KBM-7 (cell line): ENCODE measurements at regions not wholly inside any gene's neighbourhood (a gene's known extent, or its start where the extent isn't known, plus 50 kb on each side); places are given as distances from the start of the nearest gene placed in this dataset.
A peak's percentile ranks its signal among the peaks of the same experiment; 100 is the strongest.
"Not testable (repeated sequence)": the region's sequence is repeated elsewhere in the genome, so short reads cannot be mapped to it uniquely, and the experiment has no call there.

Source experiments
- DNase-seq: peaks from one replicate; pipeline ENCODE4 v3.0.0-alpha.2; 2015
- in situ Hi-C: fragments of 300-500 bp; cut with MboI; formaldehyde crosslinking; loops from 2 replicates; pipeline ENCODE4 v1.14.3; 2020; ENCODE audit warnings: low sequenced_read_pairs, low pct_unique_long_range_greater_than_20kb, mixed read lengths

DNA sequence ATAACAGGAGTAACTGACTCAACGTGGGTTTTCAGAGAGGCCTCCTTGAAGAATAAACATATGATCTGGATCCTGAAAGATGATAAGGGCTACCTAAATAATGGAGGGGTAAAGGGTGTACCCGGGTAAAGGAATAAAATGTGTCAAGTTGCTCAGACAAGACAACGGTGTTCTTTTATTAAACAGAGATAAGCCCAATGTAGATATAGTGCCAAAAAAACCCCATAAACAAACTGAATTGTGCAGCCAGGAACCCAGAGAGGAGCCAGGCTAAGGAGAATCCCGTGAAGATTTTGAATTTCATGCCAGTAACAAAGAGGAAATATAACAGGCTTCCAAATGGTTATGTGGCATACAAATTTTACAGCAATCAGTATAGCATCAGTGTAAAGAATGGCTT is 618.2 kb downstream of the CPS1 start:
- in situ Hi-C loops: no loop called here
- DNase-seq: no peak

DNA sequence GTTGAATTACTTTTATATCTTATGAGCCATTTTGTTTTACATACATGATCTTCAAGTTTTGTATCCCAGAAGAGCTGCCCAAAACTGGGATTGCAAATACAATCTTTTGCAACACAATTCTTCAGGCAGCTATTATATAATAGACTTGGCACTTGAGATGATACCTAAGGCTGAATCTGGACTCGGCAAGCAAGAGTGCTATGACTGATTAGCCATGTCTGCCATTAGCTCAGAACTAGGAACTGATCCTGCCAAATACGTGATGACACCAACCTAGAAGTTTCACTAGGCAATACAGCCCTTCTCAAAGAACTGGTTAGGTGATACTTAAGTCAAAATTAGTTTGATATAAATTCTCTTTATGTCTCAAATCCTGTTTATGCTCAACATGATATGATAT is 619.6 kb downstream of the CPS1 start:
- in situ Hi-C loops: no loop called here
- DNase-seq: no peak

DNA sequence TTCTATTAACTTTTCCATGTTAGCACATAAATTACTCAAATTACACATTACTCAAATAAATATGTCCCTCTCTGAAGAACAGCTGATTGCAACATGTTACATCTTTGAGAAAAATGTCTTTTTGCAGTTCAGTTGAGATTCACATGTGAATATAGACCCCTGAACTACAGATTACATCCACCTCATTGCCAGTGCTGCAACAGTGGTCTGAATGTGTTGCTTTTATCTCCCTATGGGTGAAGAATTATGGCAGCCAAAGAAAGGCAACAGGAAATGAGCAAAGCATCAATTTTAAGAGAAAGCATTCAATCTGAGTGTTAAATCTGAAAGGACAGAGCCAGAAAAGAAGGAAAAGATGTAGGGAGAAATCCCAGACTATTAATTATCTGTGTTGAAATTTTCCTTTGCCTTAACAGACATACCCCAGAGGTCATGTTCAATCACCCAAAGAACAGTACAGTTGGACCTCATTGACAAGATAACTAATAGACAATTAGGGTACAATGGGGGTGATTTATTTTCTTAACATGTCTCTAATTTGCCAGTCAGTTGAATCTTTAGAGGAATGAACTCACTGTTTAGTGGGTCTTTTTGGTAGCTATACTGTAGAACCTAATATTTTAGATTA is 620.2 kb downstream of the CPS1 start:
- in situ Hi-C loops: no loop called here
- DNase-seq: no peak

GRCh38 chr2:211181626-211182025 is 625.2 kb downstream of the CPS1 start:
- DNase-seq: no peak
- in situ Hi-C loops: no loop called here

DNA sequence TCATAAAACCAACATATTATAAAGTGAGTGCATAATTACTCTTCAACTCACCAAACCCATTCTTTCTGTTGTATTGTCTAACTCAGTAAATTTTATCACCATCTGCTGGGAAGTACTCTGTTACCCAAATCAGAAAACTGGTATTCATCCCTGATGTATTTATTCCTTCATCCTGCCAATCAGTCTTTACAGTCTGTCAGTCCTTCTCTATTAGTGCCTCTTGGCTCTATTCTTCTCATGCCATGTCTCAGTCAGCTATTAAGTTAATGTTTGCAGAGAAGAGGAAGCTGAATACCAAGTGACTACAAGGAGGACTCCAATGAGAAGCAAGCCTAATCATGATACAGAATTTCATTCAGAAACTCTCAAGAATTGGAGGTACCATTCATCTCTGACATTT is 631.2 kb downstream of the CPS1 start:
- in situ Hi-C loops: no loop called here
- DNase-seq: no peak

DNA sequence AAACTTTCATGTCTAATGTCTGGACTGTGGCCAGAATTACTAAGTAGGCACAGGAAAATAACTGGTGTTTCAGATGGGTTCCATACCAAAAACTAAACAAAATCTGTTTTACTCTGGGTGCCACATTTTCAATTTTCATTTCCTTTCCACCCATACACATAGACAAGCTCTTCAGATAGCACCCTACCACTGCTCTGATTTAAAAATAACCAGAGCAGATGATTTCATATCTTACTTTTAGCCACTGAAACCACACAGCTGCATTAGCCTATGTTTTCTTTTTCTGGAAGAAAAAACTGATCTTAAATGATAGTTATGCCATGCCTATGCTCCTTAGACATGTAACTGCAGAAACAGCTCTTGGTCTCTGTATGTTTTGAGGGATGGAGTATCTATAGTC is 647.6 kb downstream of the CPS1 start:
- DNase-seq: no peak
- in situ Hi-C loops: no loop called here

DNA sequence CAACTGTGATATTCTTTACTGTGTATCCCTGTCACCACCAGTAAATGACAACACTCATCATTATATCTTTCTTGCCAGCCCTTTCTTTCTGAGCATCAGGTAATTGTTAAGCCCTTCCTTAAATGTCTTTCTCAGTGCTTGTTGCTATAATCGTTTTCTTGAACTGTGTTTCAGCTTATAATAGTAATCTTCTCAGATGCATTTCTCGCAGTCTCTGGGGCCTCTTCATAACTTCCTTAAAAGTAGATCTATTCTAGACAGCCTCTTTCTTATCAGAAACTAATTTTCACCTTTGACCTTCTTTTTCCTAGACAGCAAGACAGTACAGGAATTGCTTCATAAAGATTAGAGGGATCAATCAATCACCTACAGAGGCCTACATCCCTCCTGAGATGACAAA is 648.1 kb downstream of the CPS1 start:
- in situ Hi-C loops: no loop called here
- no peak for DNase-seq

DNA sequence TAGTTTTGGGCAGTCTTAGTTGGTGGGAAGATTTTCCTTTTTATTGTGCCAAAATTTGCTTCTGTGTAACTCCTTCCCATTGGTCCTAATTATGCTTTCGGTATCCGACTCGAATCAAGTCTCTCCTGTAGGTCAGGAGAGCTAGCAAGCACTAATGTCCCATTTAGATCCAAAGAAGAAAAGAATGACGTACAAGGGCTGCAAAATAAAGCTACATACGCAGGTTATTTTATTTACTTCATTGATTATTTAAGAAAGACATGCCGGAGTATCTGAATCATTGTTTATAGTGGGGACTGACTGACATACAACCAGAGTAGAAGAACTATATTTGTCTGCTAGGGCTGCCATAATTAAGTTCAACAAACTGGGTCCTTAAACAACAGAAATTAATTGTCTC is 648.5 kb downstream of the CPS1 start:
- in situ Hi-C loops: no loop called here
- DNase-seq: no peak

- in situ Hi-C loops: no loop called here
- no peak for DNase-seq
Observed at GRCh38 chr2:211205358-211205757, 649.0 kb downstream of the CPS1 start.

GRCh38 chr2:211205836-211206235 is 649.4 kb downstream of the CPS1 start:
- DNase-seq: no peak
- in situ Hi-C loops: no loop called here

DNA sequence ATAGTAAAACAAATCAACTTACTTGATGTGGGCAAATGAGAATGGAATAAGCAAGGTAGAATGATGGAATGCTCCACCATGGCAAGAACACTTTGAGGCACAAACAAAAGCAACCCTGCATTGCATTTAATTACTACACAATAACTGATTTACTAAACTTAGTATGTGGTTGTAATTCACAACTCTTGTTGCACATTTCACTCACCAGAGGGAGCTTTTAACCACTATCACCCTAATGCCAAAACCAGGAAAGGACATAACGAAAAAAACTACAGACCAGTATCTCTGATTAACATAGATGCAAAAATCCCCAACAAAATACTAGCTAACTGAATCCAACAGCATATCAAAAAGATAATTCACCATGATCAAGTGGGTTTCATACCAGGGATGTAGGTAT is 659.8 kb downstream of the CPS1 start:
- in situ Hi-C loops: no loop called here
- peak; percentile 3 for DNase-seq

GRCh38 chr2:211219548-211219947 is 663.1 kb downstream of the CPS1 start:
- in situ Hi-C loops, DNase-seq: not testable (repeated sequence)

DNA sequence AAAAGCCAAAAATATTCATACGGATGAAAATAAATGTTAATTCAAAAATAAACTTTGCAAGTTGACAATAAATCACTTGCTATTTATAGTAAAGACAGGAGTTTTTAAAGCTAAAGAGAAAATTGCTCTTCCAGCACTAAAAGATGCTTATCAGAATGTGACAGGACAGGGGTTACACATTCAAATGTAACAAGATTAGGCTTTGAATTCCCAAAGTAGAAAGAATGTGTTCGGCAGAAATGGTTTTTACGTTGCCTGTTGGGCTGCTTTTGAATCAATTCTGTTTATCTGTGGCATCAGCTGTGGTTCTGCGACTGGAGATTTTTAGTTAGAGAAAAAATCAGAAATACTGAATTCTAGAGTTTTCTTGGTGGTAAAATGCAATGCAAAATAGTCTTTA is 669.4 kb downstream of the CPS1 start:
- in situ Hi-C loops: no loop called here

GRCh38 chr2:211228559-211228958 is 672.2 kb downstream of the CPS1 start:
- DNase-seq: no peak
- in situ Hi-C loops: no loop called here

More for the DNA sequence above, 669.4 kb downstream of the CPS1 start:
- no peak for DNase-seq

DNA sequence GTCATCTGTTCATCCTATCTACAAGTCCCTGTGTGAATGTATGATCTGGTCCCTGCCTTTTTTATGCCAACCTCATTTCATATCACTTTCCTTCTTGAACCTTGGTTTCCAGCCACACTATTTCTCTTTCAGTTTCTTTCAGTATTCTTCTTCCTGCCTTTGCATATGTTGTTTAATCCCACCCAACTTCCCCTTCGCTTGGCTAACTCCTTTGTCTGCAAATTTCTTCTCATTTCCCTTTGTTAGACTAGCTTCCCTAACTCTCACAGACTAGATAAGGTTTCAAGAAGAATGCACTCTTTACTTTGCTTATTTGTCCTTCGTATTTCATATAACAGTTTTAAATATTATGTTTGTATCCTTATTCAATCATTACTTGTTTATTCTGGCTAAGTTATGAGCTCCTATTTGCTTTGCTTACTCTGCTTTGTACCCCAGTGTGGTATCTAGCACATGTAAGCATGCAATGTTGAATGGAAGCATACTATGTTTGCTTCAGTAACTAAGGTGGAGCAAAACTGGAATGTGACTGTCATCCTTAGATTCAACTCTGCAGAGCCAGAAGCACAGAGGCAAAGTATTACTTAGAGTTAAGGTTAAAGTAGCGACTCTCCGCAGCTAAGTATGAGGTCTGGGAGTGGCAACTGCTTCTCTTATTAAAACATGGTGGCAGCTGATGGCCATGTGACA is 681.3 kb downstream of the CPS1 start:
- DNase-seq: peak; percentile 0
- in situ Hi-C loops: no loop called here

- no peak for DNase-seq
- in situ Hi-C loops: no loop called here
Observed at GRCh38 chr2:211241891-211242290, 685.5 kb downstream of the CPS1 start.

DNA sequence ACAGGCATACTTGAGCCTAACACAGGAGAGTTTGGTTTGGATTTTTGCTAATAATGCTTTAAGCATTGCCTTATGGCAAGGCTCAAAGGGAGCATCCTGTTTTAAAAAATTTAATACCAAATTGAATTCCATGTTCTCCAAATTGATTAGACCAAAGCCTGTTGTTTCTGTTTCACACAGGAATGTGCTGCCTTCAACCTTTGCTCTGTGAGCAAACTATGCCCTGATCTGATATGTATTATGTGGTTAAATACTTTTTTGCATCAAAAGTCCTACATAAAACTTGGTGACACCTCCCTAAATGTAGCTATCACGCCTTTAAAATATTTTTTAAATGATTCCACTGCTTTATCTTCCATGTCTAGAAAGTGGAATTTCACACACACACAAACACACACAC is 691.4 kb downstream of the CPS1 start:
- in situ Hi-C loops: no loop called here
- no peak for DNase-seq

DNA sequence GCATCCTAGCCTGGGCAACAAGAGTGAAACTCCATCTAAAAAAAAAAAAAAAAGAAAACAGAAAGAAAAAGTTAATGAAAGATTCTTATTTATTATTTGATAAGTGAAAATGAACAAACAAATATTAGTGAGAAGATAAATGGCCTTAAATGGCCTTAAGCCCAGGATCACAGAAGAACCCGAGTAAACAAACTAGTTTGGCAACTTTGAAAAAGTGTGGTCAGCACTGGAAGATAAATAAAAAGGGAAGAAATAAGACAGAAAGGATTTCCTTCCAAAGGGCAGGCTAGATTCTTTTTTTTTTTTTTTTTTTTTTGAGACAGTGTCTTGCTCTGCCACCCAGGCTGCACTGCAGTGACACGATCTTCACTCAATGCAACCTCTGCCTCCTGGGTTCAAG is 692.4 kb downstream of the CPS1 start:
- DNase-seq: no peak
- in situ Hi-C loops: no loop called here

GRCh38 chr2:211251016-211251415 is 694.6 kb downstream of the CPS1 start:
- in situ Hi-C loops: no loop called here
- no peak for DNase-seq

- in situ Hi-C loops: no loop called here
- DNase-seq: no peak
Observed at GRCh38 chr2:211258646-211259335, 702.4 kb downstream of the CPS1 start.
